Fibroblast of mammary gland (primary cell): ENCODE measurements at regions not wholly inside any gene's neighbourhood (a gene's known extent, or its start where the extent isn't known, plus 50 kb on each side); places are given as distances from the start of the nearest gene placed in this dataset.
A peak's percentile ranks its signal among the peaks of the same experiment; 100 is the strongest.

ENCODE experiments used
- DNase-seq: peaks from one replicate; pipeline ENCODE4 v3.0.0-alpha.2; 2010; ENCODE audit warnings: low read depth
- H3K4me3 ChIP-seq: 2 replicates; pipeline ENCODE4 v1.5.1; 2011; ENCODE audit warnings: low read depth, mild to moderate bottlenecking, low read length, moderate library complexity; ENCODE audit not compliant: control insufficient read depth
- TF ChIP-seq, protein P1 (sequence below): conservative IDR thresholded peaks from 2 replicates; pipeline ENCODE4 v1.5.1; 2011; ENCODE audit warnings: low read depth, low read length, inconsistent platforms; ENCODE audit not compliant: control insufficient read depth, insufficient read depth

DNA sequence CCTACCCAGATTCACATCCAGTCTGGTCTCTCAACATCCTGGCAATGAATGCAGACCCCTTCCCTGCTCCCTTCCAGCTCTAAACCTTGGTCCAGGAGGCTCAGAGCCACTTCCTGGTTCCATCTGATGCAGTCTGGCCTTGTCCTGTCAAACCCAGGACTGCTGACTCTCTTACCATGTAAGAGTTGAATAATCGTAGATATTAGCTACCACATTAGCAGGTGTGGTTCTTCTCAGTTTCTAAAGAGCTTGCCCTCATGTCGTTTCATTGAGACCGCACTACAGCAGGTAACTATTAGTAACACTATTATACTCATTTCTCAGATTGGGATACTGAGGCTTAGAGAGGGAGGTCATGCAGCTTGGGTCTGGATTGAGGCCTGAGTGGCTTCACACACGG lies 133.3 kb downstream of the BOD1 start:
- no peak for DNase-seq
- TF ChIP-seq, protein P1, sequence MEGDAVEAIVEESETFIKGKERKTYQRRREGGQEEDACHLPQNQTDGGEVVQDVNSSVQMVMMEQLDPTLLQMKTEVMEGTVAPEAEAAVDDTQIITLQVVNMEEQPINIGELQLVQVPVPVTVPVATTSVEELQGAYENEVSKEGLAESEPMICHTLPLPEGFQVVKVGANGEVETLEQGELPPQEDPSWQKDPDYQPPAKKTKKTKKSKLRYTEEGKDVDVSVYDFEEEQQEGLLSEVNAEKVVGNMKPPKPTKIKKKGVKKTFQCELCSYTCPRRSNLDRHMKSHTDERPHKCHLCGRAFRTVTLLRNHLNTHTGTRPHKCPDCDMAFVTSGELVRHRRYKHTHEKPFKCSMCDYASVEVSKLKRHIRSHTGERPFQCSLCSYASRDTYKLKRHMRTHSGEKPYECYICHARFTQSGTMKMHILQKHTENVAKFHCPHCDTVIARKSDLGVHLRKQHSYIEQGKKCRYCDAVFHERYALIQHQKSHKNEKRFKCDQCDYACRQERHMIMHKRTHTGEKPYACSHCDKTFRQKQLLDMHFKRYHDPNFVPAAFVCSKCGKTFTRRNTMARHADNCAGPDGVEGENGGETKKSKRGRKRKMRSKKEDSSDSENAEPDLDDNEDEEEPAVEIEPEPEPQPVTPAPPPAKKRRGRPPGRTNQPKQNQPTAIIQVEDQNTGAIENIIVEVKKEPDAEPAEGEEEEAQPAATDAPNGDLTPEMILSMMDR, result no peak
- H3K4me3 ChIP-seq, result no peak overlapping the region

DNA sequence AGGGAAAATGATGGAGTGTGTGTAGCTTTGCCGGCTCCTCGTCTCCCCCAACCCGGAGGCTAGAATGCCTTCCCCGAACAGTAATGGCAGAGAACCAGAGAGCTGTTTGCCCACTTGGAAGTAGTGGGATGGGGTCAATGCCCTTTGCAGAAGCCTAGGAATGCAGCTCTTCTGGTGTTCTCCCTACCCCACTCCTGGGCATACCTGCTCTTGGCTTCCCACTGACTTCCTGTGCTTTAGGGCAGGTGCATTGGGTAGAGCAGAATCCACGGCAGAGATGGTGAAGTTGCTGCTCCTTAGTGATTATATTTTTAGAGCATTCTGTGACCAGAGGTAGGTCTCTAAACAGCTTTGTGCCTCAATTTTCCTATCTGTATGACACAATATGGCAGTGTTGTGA lies 134.6 kb downstream of the BOD1 start:
- no peak for DNase-seq
- TF ChIP-seq, protein P1, result no peak
- no peak overlapping the region for H3K4me3 ChIP-seq

DNA sequence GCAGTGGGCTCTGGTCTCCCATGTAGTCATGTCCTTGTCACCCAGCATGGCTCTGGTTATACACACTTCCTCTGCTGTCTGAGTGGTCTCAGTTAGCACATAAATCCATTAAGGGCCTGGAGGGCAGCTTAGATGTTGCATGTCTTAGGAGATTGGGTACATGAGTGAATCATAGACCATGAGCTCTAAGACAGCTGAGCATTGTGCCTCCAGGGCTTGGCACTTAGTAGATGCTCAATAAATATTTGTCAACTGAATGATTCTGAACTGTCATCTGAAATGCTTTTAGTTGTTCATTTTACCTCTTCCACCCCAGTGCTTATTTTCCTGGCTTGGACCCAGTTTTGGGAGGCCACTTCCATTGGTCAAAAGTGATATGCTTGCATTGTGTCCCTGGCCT lies 135.6 kb downstream of the BOD1 start:
- no peak for DNase-seq
- H3K4me3 ChIP-seq, result no peak overlapping the region
- TF ChIP-seq, protein P1, result no peak

DNA sequence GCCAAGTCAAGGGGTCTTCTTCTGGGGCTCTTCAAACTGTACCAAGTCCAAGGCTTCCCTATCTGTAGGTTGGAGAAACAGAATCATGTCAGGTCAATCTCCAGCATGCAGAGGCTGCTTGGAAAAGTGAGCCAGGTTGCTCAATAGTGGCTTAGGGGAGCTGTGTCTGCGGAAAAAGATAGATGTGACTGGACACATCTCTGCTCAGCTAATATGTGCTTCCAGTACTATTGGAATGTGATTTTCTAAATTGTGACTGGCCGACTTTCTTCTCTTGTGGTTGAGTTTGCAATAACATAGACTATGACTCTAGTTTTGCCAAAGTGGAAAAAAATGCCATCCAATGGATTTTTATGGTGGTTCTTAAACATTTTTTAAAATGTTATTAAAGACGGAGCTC lies 136.7 kb downstream of the BOD1 start:
- DNase-seq, result no peak
- no peak overlapping the region for H3K4me3 ChIP-seq
- TF ChIP-seq, protein P1, result no peak

DNA sequence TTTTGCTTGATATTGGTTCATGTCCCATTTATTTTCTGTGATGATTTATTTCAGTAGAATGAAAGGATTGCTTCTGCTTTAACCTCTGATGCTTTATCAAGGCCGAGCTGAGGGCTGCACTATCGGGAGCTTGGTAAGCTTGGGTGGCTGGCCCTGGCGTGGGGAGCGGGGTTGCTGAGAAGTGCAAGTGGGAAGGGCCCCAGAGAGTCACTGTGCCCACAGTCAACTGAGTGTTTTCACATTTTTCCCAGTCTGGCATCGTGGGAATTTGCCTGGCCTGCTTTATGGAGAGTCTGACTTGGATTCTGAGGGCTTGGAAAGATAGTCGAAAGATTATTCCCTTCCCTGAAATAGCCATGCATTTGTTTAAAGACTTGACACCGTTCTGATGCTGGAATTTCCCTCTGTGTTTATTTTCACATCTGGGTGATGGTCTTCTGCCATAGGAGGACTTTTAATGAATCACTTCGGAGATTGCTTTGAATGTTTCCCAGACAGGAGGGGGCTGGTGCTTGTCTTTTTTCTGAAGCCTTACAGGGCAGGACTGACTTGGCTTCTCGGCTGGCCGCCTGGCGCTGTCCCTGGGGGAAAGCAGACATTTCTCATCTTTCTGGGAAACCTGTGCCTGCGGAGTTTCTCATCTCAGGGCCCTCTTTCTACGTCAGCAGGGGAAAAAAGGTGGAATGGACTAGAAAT lies 139.0 kb downstream of the BOD1 start:
- peak; percentile 76 for DNase-seq
- TF ChIP-seq, protein P1, result no peak
- H3K4me3 ChIP-seq, result no peak overlapping the region

DNA sequence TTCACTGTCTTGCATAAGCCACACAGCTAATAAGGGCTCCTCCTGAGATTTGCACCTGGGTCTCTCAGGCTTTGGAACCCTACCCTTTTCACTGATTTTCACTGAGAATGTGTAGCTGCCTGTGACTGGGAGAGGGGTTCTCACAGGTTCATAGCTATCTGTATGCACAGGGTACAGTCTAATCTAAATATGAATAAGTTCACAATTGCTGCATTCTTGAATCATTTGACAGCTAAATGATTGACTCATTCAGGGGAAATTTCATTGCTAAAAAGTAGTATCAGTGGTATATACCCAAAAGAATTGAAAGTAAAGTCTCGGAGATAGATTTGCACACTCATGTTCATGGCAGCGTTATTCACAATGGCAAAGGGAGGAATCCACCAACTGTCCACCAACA lies 140.7 kb downstream of the BOD1 start:
- no peak for DNase-seq
- no peak overlapping the region for H3K4me3 ChIP-seq
- TF ChIP-seq, protein P1, result no peak

DNA sequence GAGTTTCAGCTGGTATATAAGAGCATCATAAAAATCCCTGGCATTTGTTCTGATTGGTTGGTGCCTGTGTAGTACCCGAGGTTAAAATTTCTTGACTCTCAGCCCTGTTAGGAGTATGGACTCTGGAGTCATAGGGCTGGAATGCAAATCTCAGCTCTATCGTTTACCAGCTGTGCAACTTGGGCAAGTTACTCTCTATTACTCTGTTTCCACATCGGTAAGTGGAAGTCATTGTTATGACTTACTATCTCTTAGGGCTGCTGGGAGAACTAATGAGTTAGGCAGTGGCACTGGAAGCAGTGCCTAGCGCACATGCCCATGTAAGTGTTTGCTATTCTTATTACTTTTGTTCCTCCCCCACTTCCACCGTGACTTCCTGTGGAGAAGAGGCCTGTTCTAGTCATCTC lies 141.6 kb downstream of the BOD1 start:
- DNase-seq, result peak; percentile 73
- TF ChIP-seq, protein P1, result no peak
- no peak overlapping the region for H3K4me3 ChIP-seq
